ENCODE measurements at regions not wholly inside any gene's neighbourhood (a gene's known extent, or its start where the extent isn't known, plus 50 kb on each side); places are given as distances from the start of the nearest gene placed in this dataset.
"Not testable (repeated sequence)": the region's sequence is repeated elsewhere in the genome, so short reads cannot be mapped to it uniquely, and the experiment has no call there.

GRCh38 chr21:10400622-10401361 is 120.6 kb upstream of the TPTE start:
- H3K4me1 Mint-ChIP-seq; H3K27me3 Mint-ChIP-seq; H3K4me3 Mint-ChIP-seq; H3K36me3 Mint-ChIP-seq; DNase-seq; H3K27ac Mint-ChIP-seq; ATAC-seq (ENCODE audit: low read depth in 2 of 2): not testable (repeated sequence)
- peaks cover 5 to 20% (median 8%) of the 10 kb centered on the region in 7 donors for H3K9me3 Mint-ChIP-seq

- not testable (repeated sequence) for H3K36me3 Mint-ChIP-seq; H3K4me3 Mint-ChIP-seq; H3K4me1 Mint-ChIP-seq; ATAC-seq (ENCODE audit: low read depth in 2 of 2); H3K27ac Mint-ChIP-seq; H3K27me3 Mint-ChIP-seq; DNase-seq
- peaks cover 5 to 21% (median 11%) of the 10 kb centered on the region in 7 donors for H3K9me3 Mint-ChIP-seq
Observed at GRCh38 chr21:10402461-10402860, 118.9 kb upstream of the TPTE start.

- H3K9me3 Mint-ChIP-seq, result peaks cover 5 to 17% (median 10%) of the 10 kb centered on the region in 7 donors
- not testable (repeated sequence) for H3K27ac Mint-ChIP-seq; H3K4me3 Mint-ChIP-seq; ATAC-seq (ENCODE audit: low read depth in 2 of 2); H3K27me3 Mint-ChIP-seq; DNase-seq; H3K4me1 Mint-ChIP-seq; H3K36me3 Mint-ChIP-seq
Observed at GRCh38 chr21:10405331-10405730, 116.1 kb upstream of the TPTE start.

- H3K4me1 Mint-ChIP-seq; H3K36me3 Mint-ChIP-seq; DNase-seq; H3K27me3 Mint-ChIP-seq; H3K4me3 Mint-ChIP-seq; H3K27ac Mint-ChIP-seq; ATAC-seq (ENCODE audit: low read depth in 2 of 2): not testable (repeated sequence)
- peaks cover 0 to 12% (median 7%) of the 10 kb centered on the region in 7 donors for H3K9me3 Mint-ChIP-seq
Observed at GRCh38 chr21:10409786-10410185, 111.6 kb upstream of the TPTE start.

- not testable (repeated sequence) for H3K27me3 Mint-ChIP-seq; H3K4me1 Mint-ChIP-seq; H3K36me3 Mint-ChIP-seq; H3K27ac Mint-ChIP-seq; H3K9me3 Mint-ChIP-seq; H3K4me3 Mint-ChIP-seq; ATAC-seq (ENCODE audit: low read depth in 2 of 2); DNase-seq
Observed at GRCh38 chr21:10410354-10410929, 110.9 kb upstream of the TPTE start.

- not testable (repeated sequence) for ATAC-seq (ENCODE audit: low read depth in 2 of 2)
Observed at GRCh38 chr21:10411776-10412526, 109.4 kb upstream of the TPTE start.

GRCh38 chr21:10412928-10413246 is 108.5 kb upstream of the TPTE start:
- H3K9me3 Mint-ChIP-seq; ATAC-seq (ENCODE audit: low read depth in 2 of 2); H3K27ac Mint-ChIP-seq; H3K36me3 Mint-ChIP-seq; H3K4me3 Mint-ChIP-seq; DNase-seq; H3K27me3 Mint-ChIP-seq; H3K4me1 Mint-ChIP-seq: not testable (repeated sequence)

More at GRCh38 chr21:10411776-10412526, 109.4 kb upstream of the TPTE start:
- DNase-seq, H3K9me3 Mint-ChIP-seq, H3K36me3 Mint-ChIP-seq, H3K27me3 Mint-ChIP-seq, H3K4me3 Mint-ChIP-seq, H3K27ac Mint-ChIP-seq, H3K4me1 Mint-ChIP-seq: not testable (repeated sequence)

- not testable (repeated sequence) for DNase-seq; H3K27ac Mint-ChIP-seq; ATAC-seq (ENCODE audit: low read depth in 2 of 2); H3K27me3 Mint-ChIP-seq; H3K9me3 Mint-ChIP-seq; H3K36me3 Mint-ChIP-seq; H3K4me3 Mint-ChIP-seq; H3K4me1 Mint-ChIP-seq
Observed at GRCh38 chr21:10413247-10414120, 107.9 kb upstream of the TPTE start.

GRCh38 chr21:10414121-10414924 is 107.1 kb upstream of the TPTE start:
- ATAC-seq (ENCODE audit: low read depth in 2 of 2); H3K27ac Mint-ChIP-seq; H3K9me3 Mint-ChIP-seq; H3K36me3 Mint-ChIP-seq; H3K4me3 Mint-ChIP-seq; H3K4me1 Mint-ChIP-seq; H3K27me3 Mint-ChIP-seq; DNase-seq: not testable (repeated sequence)

GRCh38 chr21:10414925-10415254 is 106.5 kb upstream of the TPTE start:
- DNase-seq; ATAC-seq (ENCODE audit: low read depth in 2 of 2); H3K27ac Mint-ChIP-seq; H3K27me3 Mint-ChIP-seq; H3K36me3 Mint-ChIP-seq; H3K4me3 Mint-ChIP-seq; H3K9me3 Mint-ChIP-seq; H3K4me1 Mint-ChIP-seq: not testable (repeated sequence)

GRCh38 chr21:10415456-10415855 is 105.9 kb upstream of the TPTE start:
- H3K4me1 Mint-ChIP-seq; H3K4me3 Mint-ChIP-seq; ATAC-seq (ENCODE audit: low read depth in 2 of 2); DNase-seq; H3K36me3 Mint-ChIP-seq; H3K27me3 Mint-ChIP-seq; H3K27ac Mint-ChIP-seq; H3K9me3 Mint-ChIP-seq: not testable (repeated sequence)

GRCh38 chr21:10415859-10416258 is 105.5 kb upstream of the TPTE start:
- DNase-seq, H3K4me3 Mint-ChIP-seq, H3K9me3 Mint-ChIP-seq, H3K4me1 Mint-ChIP-seq, H3K36me3 Mint-ChIP-seq, H3K27ac Mint-ChIP-seq, H3K27me3 Mint-ChIP-seq: not testable (repeated sequence)
- peak in 1 of 2 donors; percentile 8 for ATAC-seq (ENCODE audit: low read depth in 2 of 2)

Measured in naive B cell (primary cell).